ENCODE measurements at regions not wholly inside any gene's neighbourhood (a gene's known extent, or its start where the extent isn't known, plus 50 kb on each side); places are given as distances from the start of the nearest gene placed in this dataset.

- Histone ChIP-seq H3K27me3 (ENCODE audit: insufficient read depth, low read depth) (no peaks in the 10 kb centered on the region), H3K9me2 (ENCODE audit: insufficient read depth) (no peaks in the 10 kb centered on the region; the same call in 1 of the 2 replicates), H3K27ac (no peak overlapping the region), H3F3A (ENCODE audit: insufficient read depth, low read depth) (no peaks in the 10 kb centered on the region), H3K4me2 (no peak overlapping the region), H3K9me3 (ENCODE audit: insufficient read depth, low read depth) (no peaks in the 10 kb centered on the region), H4K20me1 (ENCODE audit: insufficient read depth) (no peaks in the 10 kb centered on the region), H2AFZ (no peak overlapping the region), H3K4me3 (no peak overlapping the region), H3K36me3 (ENCODE audit: low read depth) (no peaks in the 10 kb centered on the region), H3K4me1 (replicated peaks; ENCODE audit: insufficient read depth) (no peaks in the 10 kb centered on the region), H3K79me2 (ENCODE audit: low read depth) (no peaks in the 10 kb centered on the region)
- ChIA-PET CTCF (interaction anchor here (0.5 kb wide), 1 partner anchor 1824 kb away, joined by 6 read pairs; no protein-coding TSS in a partner anchor), POLR2A (ENCODE audit: unreplicated experiment) (no interaction called here)
- DNase-seq, result no peak
- intact Hi-C loops (cut with micrococcal nuclease; ENCODE audit: unreplicated experiment), result no loop called here
- no peak for TF ChIP-seq EZH2 (IDR thresholded peaks at IDR 0.05; ENCODE audit: low read depth)
- TF ChIP-seq, protein P1, sequence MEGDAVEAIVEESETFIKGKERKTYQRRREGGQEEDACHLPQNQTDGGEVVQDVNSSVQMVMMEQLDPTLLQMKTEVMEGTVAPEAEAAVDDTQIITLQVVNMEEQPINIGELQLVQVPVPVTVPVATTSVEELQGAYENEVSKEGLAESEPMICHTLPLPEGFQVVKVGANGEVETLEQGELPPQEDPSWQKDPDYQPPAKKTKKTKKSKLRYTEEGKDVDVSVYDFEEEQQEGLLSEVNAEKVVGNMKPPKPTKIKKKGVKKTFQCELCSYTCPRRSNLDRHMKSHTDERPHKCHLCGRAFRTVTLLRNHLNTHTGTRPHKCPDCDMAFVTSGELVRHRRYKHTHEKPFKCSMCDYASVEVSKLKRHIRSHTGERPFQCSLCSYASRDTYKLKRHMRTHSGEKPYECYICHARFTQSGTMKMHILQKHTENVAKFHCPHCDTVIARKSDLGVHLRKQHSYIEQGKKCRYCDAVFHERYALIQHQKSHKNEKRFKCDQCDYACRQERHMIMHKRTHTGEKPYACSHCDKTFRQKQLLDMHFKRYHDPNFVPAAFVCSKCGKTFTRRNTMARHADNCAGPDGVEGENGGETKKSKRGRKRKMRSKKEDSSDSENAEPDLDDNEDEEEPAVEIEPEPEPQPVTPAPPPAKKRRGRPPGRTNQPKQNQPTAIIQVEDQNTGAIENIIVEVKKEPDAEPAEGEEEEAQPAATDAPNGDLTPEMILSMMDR (conservative IDR thresholded peaks at IDR 0.05), result no peak
- BruUV-seq (replicated peaks), result no TSS peak
Measured at GRCh38 chr7:79531116-79531515, 77.6 kb upstream of the MAGI2 start.

DNA sequence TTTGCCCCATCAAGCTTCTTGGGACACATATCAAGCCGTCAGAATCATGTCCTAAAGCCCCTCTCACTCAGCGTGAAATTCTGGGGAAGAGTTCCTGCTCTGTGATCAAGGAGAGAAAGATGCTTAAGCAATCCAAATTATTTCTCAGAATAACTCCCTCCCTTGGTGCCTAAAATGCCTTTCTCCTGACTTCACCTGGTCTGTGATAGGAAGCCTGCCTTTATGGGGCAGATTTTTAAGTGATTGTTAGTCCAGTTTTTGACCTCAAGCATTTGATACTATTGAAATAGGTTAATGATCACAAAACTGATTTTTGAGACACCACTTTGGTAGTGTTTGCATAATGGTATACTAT is 76.4 kb upstream of the MAGI2 start:
- no peak overlapping the region for H3K4me2 ChIP-seq
- CTCF ChIA-PET, result no interaction called here
- H4K20me1 ChIP-seq (ENCODE audit: insufficient read depth), result no peaks in the 10 kb centered on the region
- no TSS peak for BruUV-seq (replicated peaks)
- H3K27ac ChIP-seq, result no peak overlapping the region
- intact Hi-C loops (cut with micrococcal nuclease; ENCODE audit: unreplicated experiment), result no loop called here
- no peaks in the 10 kb centered on the region for H3K79me2 ChIP-seq (ENCODE audit: low read depth)
- no peak overlapping the region for H2AFZ ChIP-seq
- H3K9me3 ChIP-seq (ENCODE audit: insufficient read depth, low read depth), result no peaks in the 10 kb centered on the region
- H3K9me2 ChIP-seq (ENCODE audit: insufficient read depth), result no peaks in the 10 kb centered on the region; the same call in 1 of the 2 replicates
- H3K27me3 ChIP-seq (ENCODE audit: insufficient read depth, low read depth), result no peaks in the 10 kb centered on the region
- DNase-seq, result no peak
- no peaks in the 10 kb centered on the region for H3F3A ChIP-seq (ENCODE audit: insufficient read depth, low read depth)
- H3K4me1 ChIP-seq (replicated peaks; ENCODE audit: insufficient read depth), result peaks cover 6% of the 10 kb centered on the region; the same call in 1 of the 2 replicates
- POLR2A ChIA-PET (ENCODE audit: unreplicated experiment), result no interaction called here
- no peaks in the 10 kb centered on the region for H3K36me3 ChIP-seq (ENCODE audit: low read depth)
- TF ChIP-seq, protein P1 (conservative IDR thresholded peaks at IDR 0.05), result no peak
- no peak for TF ChIP-seq EZH2 (IDR thresholded peaks at IDR 0.05; ENCODE audit: low read depth)
- H3K4me3 ChIP-seq, result no peak overlapping the region

- H4K20me1 ChIP-seq (ENCODE audit: insufficient read depth), result no peaks in the 10 kb centered on the region
- no peaks in the 10 kb centered on the region for H3K27me3 ChIP-seq (ENCODE audit: insufficient read depth, low read depth)
- TF ChIP-seq, protein P1 (conservative IDR thresholded peaks at IDR 0.05), result no peak
- no peak for TF ChIP-seq EZH2 (IDR thresholded peaks at IDR 0.05; ENCODE audit: low read depth)
- DNase-seq, result no peak
- H3K9me3 ChIP-seq (ENCODE audit: insufficient read depth, low read depth), result no peaks in the 10 kb centered on the region
- no peaks in the 10 kb centered on the region for H3F3A ChIP-seq (ENCODE audit: insufficient read depth, low read depth)
- intact Hi-C loops (cut with micrococcal nuclease; ENCODE audit: unreplicated experiment), result no loop called here
- BruUV-seq (replicated peaks), result no TSS peak
- POLR2A ChIA-PET (ENCODE audit: unreplicated experiment), result no interaction called here
- no peaks in the 10 kb centered on the region; the same call in 1 of the 2 replicates for H3K9me2 ChIP-seq (ENCODE audit: insufficient read depth)
- no peak overlapping the region for H3K4me2 ChIP-seq
- H3K4me3 ChIP-seq, result no peak overlapping the region
- no peaks in the 10 kb centered on the region for H3K36me3 ChIP-seq (ENCODE audit: low read depth)
- H3K27ac ChIP-seq, result no peak overlapping the region
- no peak overlapping the region for H2AFZ ChIP-seq
- no peaks in the 10 kb centered on the region for H3K79me2 ChIP-seq (ENCODE audit: low read depth)
- CTCF ChIA-PET, result no interaction called here
- peaks cover 10% of the 10 kb centered on the region; the same call in 1 of the 2 replicates for H3K4me1 ChIP-seq (replicated peaks; ENCODE audit: insufficient read depth)
Measured at GRCh38 chr7:79529214-79529880, 75.9 kb upstream of the MAGI2 start.
